Common myeloid progenitor, CD34-positive (primary cell): ENCODE measurements at regions not wholly inside any gene's neighbourhood (a gene's known extent, or its start where the extent isn't known, plus 50 kb on each side); places are given as distances from the start of the nearest gene placed in this dataset.

ENCODE experiments used
- CTCF ChIA-PET: fragments of 350-600 bp; sonication (Branson Sonifier 250); formaldehyde crosslinking; loops from one replicate; lab custom pipeline; 2021; ENCODE audit warnings: antibody characterized with exemption; lab: Charles Lee
- POLR2A ChIA-PET: fragments of 350-600 bp; sonication (Branson Sonifier 250); formaldehyde crosslinking; loops from one replicate; lab custom pipeline; 2021; ENCODE audit warnings: antibody characterized with exemption; lab: Charles Lee
- DNase-seq, 3 donors: peaks; one replicate each; pipeline versions ENCODE4 v3.0.0 to v3.0.0-alpha.2; 2013
- H3K27ac ChIP-seq, 2 experiments: 1 replicate in 1 of 2; 2 replicates in 1 of 2; pipeline ENCODE4 v1.7.0; 2013; ENCODE audit warnings: inconsistent platforms in 2 of 2, low read length in 2 of 2, mild to moderate bottlenecking in 2 of 2, low read depth in 1 of 2, moderate library complexity in 1 of 2; ENCODE audit not compliant: severe bottlenecking in 2 of 2, insufficient read depth in 1 of 2, poor library complexity in 1 of 2
- H3K27me3 ChIP-seq, 5 experiments: replicated peaks in 2 of 5; 1 replicate in 3 of 5; 2 replicates in 2 of 5; pipeline versions ENCODE4 v1.6.1 to v1.7.0; 2013; ENCODE audit warnings: low read length in 4 of 5, mild to moderate bottlenecking in 2 of 5, moderate library complexity in 2 of 5, inconsistent platforms in 1 of 5; ENCODE audit not compliant: insufficient read depth in 5 of 5, control insufficient read depth in 4 of 5
- H3K36me3 ChIP-seq, 4 experiments: 1 replicate in 2 of 4; 2 replicates in 2 of 4; pipeline versions ENCODE4 v1.6.1 to v1.7.0; 2013; ENCODE audit warnings: low read length in 3 of 4, control low read depth in 1 of 4, mild to moderate bottlenecking in 1 of 4; ENCODE audit not compliant: control insufficient read depth in 4 of 4, insufficient read depth in 4 of 4
- H3K4me1 ChIP-seq, 4 experiments: 1 replicate in 3 of 4; 2 replicates in 1 of 4; pipeline versions ENCODE4 v1.6.1 to v1.7.1; 2013; ENCODE audit warnings: low read length in 3 of 4, mild to moderate bottlenecking in 3 of 4, control low read depth in 1 of 4, inconsistent platforms in 1 of 4, moderate library complexity in 1 of 4; ENCODE audit not compliant: control insufficient read depth in 4 of 4, insufficient read depth in 4 of 4; ENCODE audit errors: control extremely low read depth in 1 of 4
- H3K4me3 ChIP-seq, 7 experiments: 1 replicate in 4 of 7; 2 replicates in 3 of 7; pipeline versions ENCODE4 v1.5.1 to v1.7.0; 2013; ENCODE audit warnings: mild to moderate bottlenecking in 7 of 7, low read length in 6 of 7, moderate library complexity in 6 of 7, inconsistent platforms in 2 of 7, low read depth in 2 of 7, control low read depth in 1 of 7; ENCODE audit not compliant: insufficient read depth in 4 of 7, control insufficient read depth in 1 of 7; ENCODE audit errors: extremely low read depth in 1 of 7
- H3K9me3 ChIP-seq, 5 experiments: 1 replicate in 4 of 5; 2 replicates in 1 of 5; pipeline versions ENCODE4 v1.6.1 to v1.7.1; 2013; ENCODE audit warnings: low read length in 4 of 5, mild to moderate bottlenecking in 2 of 5, inconsistent platforms in 1 of 5, low read depth in 1 of 5, moderate library complexity in 1 of 5; ENCODE audit not compliant: control insufficient read depth in 4 of 5, insufficient read depth in 2 of 5; ENCODE audit errors: control extremely low read depth in 1 of 5
- WGBS: methylation state at CpG from one replicate; pipeline ENCODE4 v1.1.5; 2013; ENCODE audit not compliant: insufficient coverage; 5-methylcytosine and 5-hydroxymethylcytosine counted together

GRCh38 chr1:59055908-59056719 lies 240.8 kb upstream of the FGGY start:
- POLR2A ChIA-PET = no interaction called here

DNA sequence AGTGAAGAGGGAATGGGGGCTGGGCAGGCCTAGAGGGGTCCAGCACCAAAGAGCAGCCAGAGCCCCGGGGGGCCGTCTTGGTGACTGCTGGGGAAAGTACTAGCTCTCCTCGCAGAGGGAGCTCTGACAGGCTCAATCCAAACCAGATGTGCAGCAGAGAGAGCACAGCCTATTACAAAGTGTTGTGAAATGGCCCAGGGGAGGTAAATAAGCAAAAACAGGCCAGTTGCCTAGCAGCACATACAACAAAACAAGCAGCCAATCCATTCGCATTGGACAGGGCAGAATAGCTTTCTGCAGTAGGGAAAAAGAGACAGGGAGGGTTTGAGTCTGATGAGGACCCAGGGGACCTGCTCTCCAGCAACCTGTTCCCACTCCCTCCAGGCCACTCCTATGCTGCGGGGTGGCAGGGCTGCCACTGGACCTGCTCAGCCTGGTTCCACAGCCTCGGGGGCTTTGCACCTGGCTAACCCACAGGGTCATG lies 239.6 kb upstream of the FGGY start:
- ChIA-PET CTCF (interaction anchor here (0.5 kb wide), 1 partner anchor 38 kb away, joined by 3 read pairs; no protein-coding TSS in a partner anchor), POLR2A (interaction anchor here (0.6 kb wide), 2 partner anchors 673 to 1084 kb away, joined by 3 read pairs; no protein-coding TSS in a partner anchor)
- H3K4me3 ChIP-seq = no peak overlapping the region
- H3K4me1 ChIP-seq = peaks cover 0 to 21% (median 5%) of the 10 kb centered on the region in 4 experiments
- 100% methylated on average over 4 of the region's 6 CpGs for WGBS
- no peaks in the 10 kb centered on the region for H3K36me3 ChIP-seq
- no peaks in the 10 kb centered on the region for H3K9me3 ChIP-seq
- peak; percentile 61 to 86 (median 85) for DNase-seq
- peak overlapping the region in 1 of 2 experiments; percentile 45 for H3K27ac ChIP-seq
- no peaks in the 10 kb centered on the region for H3K27me3 ChIP-seq

More at GRCh38 chr1:59055908-59056719, 240.8 kb upstream of the FGGY start:
- Histone ChIP-seq H3K4me1 (peaks cover 0 to 14% (median 5%) of the 10 kb centered on the region in 4 experiments), H3K9me3 (no peaks in the 10 kb centered on the region), H3K27ac (no peak overlapping the region), H3K27me3 (no peaks in the 10 kb centered on the region), H3K36me3 (no peaks in the 10 kb centered on the region), H3K4me3 (no peak overlapping the region)
- CTCF ChIA-PET = interaction anchor here (0.7 kb wide), 1 partner anchor 9 kb away, joined by 3 read pairs; no protein-coding TSS in a partner anchor
- whole genome bisulfite sequencing = 98% methylated on average over 6 of the region's 7 CpGs
- no peak for DNase-seq

DNA sequence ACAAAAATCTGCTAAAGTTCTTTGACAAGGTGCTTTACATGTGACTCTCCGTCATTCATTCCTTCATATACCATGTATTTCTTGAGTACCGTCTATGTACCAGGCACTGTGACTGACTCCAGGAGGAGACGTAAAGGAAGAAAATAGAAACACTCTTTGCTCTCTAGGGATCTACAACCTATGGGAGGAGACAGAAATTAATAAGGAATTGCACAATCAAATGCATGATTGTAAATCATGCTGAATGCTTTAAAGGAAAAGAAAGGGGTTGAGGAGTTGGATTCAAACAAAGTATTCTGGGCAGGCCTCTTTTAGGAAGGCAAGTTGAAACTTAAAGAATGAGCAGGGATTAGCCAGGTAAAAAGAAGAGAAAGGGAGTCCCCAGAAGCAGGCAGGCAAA lies 239.1 kb upstream of the FGGY start:
- 94% methylated on average over 2 of the region's 3 CpGs for WGBS
- Histone ChIP-seq H3K27ac (peak overlapping the region in 1 of 2 experiments; percentile 8), H3K4me1 (peaks cover 0 to 23% (median 5%) of the 10 kb centered on the region in 4 experiments), H3K9me3 (no peaks in the 10 kb centered on the region), H3K4me3 (no peak overlapping the region), H3K27me3 (no peaks in the 10 kb centered on the region), H3K36me3 (no peaks in the 10 kb centered on the region)
- no peak for DNase-seq
- ChIA-PET CTCF (no interaction called here), POLR2A (interaction anchor here (0.6 kb wide), 2 partner anchors 672 to 1084 kb away, joined by 3 read pairs; no protein-coding TSS in a partner anchor)

DNA sequence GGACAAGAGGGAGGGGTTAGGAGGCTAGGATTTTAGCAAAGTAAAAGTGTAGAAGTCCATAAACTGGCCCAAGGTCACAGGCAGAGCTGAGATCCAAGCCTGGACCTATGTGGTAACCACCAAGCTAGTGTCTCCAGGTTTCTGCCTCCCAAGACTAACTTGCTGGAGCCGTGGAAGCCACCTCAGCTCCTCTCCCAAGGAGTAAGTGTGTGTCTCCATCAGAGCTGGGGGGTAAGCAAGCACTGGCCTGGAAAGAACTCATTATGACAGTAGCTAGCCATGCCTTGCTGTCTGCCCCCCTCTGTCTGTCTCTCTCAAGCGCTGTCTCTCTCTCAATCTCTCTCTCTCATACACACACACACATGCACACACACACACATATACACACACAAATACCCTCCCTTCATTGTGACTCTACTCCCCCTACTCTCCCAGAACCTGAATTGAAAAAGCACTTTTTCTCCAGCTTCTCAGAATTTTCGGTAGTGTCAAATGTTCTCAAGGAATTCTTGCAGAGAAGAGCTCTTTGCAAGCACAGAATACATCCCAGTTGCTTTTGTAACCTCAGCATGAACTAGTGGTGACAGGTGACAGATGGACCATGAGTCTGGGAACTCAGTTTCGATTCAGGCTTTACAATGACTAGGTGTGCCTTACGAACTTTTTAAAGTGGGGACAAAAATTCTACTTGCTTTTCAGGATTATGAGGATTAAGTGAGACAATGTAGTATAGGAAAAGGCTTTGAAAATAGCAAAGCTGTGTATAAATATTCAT lies 238.0 kb upstream of the FGGY start:
- DNase-seq = no peak
- Histone ChIP-seq H3K36me3 (no peaks in the 10 kb centered on the region), H3K27ac (no peak overlapping the region), H3K4me3 (no peak overlapping the region), H3K4me1 (peaks cover 0 to 29% (median 11%) of the 10 kb centered on the region in 4 experiments), H3K27me3 (no peaks in the 10 kb centered on the region), H3K9me3 (no peaks in the 10 kb centered on the region)
- ChIA-PET POLR2A (interaction anchor here (0.6 kb wide), 1 partner anchor 54 kb away, joined by 4 read pairs; no protein-coding TSS in a partner anchor), CTCF (interaction anchor here (1.2 to 1.4 kb wide), 2 partner anchors 12 to 14 kb away, joined by 3 read pairs; no protein-coding TSS in a partner anchor)
- WGBS = 100% methylated on average over 4 of the region's 5 CpGs

- H3K4me1 ChIP-seq = peaks cover 0 to 30% (median 12%) of the 10 kb centered on the region in 4 experiments
- DNase-seq = peak; percentile 42 to 82 (median 73)
- no peaks in the 10 kb centered on the region for H3K36me3 ChIP-seq
- 45% methylated on average over 2 of the region's 2 CpGs for WGBS
- H3K27me3 ChIP-seq = no peaks in the 10 kb centered on the region
- H3K9me3 ChIP-seq = no peaks in the 10 kb centered on the region
- ChIA-PET CTCF (interaction anchor here (0.6 to 2.8 kb wide), 6 partner anchors 15 to 644 kb away, joined by 3 to 13 read pairs (median 4); no protein-coding TSS in a partner anchor), POLR2A (no interaction called here)
- H3K27ac ChIP-seq = no peak overlapping the region
- peak overlapping the region in 1 of 7 experiments; percentile 48 for H3K4me3 ChIP-seq
Observed at GRCh38 chr1:59061876-59062275, 235.0 kb upstream of the FGGY start.

GRCh38 chr1:59062743-59063142 lies 234.2 kb upstream of the FGGY start:
- ChIA-PET CTCF (interaction anchor here (1.1 to 2.8 kb wide), 4 partner anchors 14 to 643 kb away, joined by 3 to 13 read pairs (median 5); no protein-coding TSS in a partner anchor), POLR2A (no interaction called here)
- no peaks in the 10 kb centered on the region for H3K9me3 ChIP-seq
- H3K4me1 ChIP-seq = peaks cover 0 to 22% (median 8%) of the 10 kb centered on the region in 4 experiments
- WGBS = 90% methylated on average over 2 of the region's 5 CpGs
- no peaks in the 10 kb centered on the region for H3K27me3 ChIP-seq
- no peak overlapping the region for H3K27ac ChIP-seq
- no peak overlapping the region for H3K4me3 ChIP-seq
- DNase-seq = no peak
- no peaks in the 10 kb centered on the region for H3K36me3 ChIP-seq
